Thoracic aorta (tissue), 2 donors: ENCODE measurements at regions not wholly inside any gene's neighbourhood (a gene's known extent, or its start where the extent isn't known, plus 50 kb on each side); places are given as distances from the start of the nearest gene placed in this dataset.
"Not testable (repeated sequence)": the region's sequence is repeated elsewhere in the genome, so short reads cannot be mapped to it uniquely, and the experiment has no call there.

ENCODE experiments used
- ATAC-seq: fragments of 150-250 bp; one replicate; pipeline ENCODE4 v1.8.0; 2017; ENCODE audit warnings: low read depth; ENCODE audit not compliant: insufficient number of reproducible peaks, low FRiP score
- DNase-seq: peaks from one replicate; pipeline ENCODE4 v3.0.0-alpha.2; 2020; ENCODE audit warnings: low spot score
- H3K27ac ChIP-seq, 2 donors: fragments of 200-600 bp; sonication (generic); 1 replicate in 1 of 2; 2 replicates in 1 of 2; pipeline ENCODE4 v1.5.1; 2016; ENCODE audit warnings: mild to moderate bottlenecking in 2 of 2, moderate library complexity in 2 of 2
- H3K27me3 ChIP-seq: fragments of 200-600 bp; sonication (generic); replicated peaks from 2 replicates; pipeline ENCODE4 v1.6.0; 2016; ENCODE audit warnings: mild to moderate bottlenecking; ENCODE audit not compliant: insufficient read depth
- H3K36me3 ChIP-seq: fragments of 200-600 bp; sonication (generic); one replicate; pipeline ENCODE4 v1.5.1; 2016
- H3K4me1 ChIP-seq, 2 donors: fragments of 200-600 bp; sonication (generic); 1 replicate in 1 of 2; 2 replicates in 1 of 2; pipeline versions ENCODE4 v1.5.1 to v1.6.0; 2016; ENCODE audit warnings: low read depth in 2 of 2, mild to moderate bottlenecking in 1 of 2; ENCODE audit not compliant: control insufficient read depth in 1 of 2
- H3K4me3 ChIP-seq: fragments of 200-600 bp; sonication (generic); 2 replicates; pipeline ENCODE4 v1.5.1; 2016; ENCODE audit warnings: mild to moderate bottlenecking
- H3K9me3 ChIP-seq: fragments of 200-600 bp; sonication (generic); 2 replicates; pipeline ENCODE4 v1.5.1; 2016
- TF ChIP-seq, protein P1 (sequence below): fragments of 200-600 bp; sonication (generic); IDR thresholded peaks from one replicate; pipeline ENCODE4 v1.5.1; 2019; ENCODE audit warnings: antibody characterized with exemption

DNA sequence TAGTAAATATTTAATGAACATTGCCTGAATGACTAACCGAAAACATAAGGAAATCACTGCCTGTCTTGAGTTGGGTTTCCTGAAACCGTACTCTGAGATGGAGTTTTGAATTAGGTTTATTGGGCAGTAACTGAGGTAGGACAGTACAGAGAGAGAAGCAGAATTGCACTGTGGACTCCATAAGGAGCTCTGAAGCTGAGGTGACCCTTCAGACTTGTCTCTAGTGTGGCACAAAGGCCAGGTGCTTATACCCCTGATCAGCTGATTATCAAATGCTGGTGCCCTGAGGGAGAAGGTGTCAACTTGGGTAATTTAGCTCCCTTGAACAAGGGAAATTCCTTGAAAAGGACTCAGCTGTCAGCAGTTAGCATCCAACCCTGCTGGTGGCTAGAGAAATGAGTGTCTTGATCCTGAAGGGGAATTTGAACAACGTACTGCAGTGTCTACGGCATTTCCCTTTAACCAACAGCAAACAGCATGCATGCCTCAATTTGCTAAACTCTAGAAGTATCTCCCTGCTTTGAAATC is 135.0 kb upstream of the SMARCA2 start:
- no peaks in the 10 kb centered on the region for H3K4me1 ChIP-seq
- DNase-seq (no peak), ATAC-seq (no peak)
- H3K9me3 ChIP-seq = no peaks in the 10 kb centered on the region
- H3K4me3 ChIP-seq = no peak overlapping the region
- no peaks in the 10 kb centered on the region for H3K36me3 ChIP-seq
- H3K27ac ChIP-seq = no peak overlapping the region
- TF ChIP-seq, protein P1, sequence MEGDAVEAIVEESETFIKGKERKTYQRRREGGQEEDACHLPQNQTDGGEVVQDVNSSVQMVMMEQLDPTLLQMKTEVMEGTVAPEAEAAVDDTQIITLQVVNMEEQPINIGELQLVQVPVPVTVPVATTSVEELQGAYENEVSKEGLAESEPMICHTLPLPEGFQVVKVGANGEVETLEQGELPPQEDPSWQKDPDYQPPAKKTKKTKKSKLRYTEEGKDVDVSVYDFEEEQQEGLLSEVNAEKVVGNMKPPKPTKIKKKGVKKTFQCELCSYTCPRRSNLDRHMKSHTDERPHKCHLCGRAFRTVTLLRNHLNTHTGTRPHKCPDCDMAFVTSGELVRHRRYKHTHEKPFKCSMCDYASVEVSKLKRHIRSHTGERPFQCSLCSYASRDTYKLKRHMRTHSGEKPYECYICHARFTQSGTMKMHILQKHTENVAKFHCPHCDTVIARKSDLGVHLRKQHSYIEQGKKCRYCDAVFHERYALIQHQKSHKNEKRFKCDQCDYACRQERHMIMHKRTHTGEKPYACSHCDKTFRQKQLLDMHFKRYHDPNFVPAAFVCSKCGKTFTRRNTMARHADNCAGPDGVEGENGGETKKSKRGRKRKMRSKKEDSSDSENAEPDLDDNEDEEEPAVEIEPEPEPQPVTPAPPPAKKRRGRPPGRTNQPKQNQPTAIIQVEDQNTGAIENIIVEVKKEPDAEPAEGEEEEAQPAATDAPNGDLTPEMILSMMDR = no peak
- H3K27me3 ChIP-seq = no peaks in the 10 kb centered on the region

DNA sequence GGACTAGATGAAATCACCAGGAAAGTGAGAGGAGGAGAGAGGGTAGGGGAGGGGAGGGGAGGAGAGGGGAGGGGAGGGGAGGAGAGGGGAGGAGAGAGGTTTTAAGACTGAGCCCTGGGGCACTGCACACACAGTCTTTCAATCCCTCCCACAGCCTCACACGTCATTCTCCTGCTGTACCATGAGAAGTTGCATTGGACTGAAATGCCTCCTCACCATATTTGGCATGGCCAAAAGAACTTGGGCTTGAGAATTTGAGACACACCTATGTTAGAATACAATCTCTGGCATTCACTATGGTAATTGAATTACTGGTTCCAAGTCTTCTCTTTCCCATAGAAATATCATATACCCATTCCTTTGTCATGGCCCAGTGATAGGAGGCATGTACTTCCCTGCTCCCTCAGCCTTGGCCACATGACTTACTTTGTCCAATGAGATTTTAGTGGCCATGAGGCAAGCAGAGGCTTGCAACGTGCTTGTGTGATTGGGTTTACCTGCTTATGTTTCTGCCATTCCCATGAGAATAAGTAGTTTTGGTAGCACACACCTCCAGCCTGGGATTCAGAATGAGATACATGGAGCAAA is 133.3 kb upstream of the SMARCA2 start:
- Histone ChIP-seq H3K27ac (no peak overlapping the region), H3K4me1 (no peaks in the 10 kb centered on the region), H3K27me3 (no peaks in the 10 kb centered on the region), H3K4me3 (no peak overlapping the region), H3K36me3 (no peaks in the 10 kb centered on the region), H3K9me3 (no peaks in the 10 kb centered on the region)
- no peak for ATAC-seq
- no peak for DNase-seq
- TF ChIP-seq, protein P1 = no peak

DNA sequence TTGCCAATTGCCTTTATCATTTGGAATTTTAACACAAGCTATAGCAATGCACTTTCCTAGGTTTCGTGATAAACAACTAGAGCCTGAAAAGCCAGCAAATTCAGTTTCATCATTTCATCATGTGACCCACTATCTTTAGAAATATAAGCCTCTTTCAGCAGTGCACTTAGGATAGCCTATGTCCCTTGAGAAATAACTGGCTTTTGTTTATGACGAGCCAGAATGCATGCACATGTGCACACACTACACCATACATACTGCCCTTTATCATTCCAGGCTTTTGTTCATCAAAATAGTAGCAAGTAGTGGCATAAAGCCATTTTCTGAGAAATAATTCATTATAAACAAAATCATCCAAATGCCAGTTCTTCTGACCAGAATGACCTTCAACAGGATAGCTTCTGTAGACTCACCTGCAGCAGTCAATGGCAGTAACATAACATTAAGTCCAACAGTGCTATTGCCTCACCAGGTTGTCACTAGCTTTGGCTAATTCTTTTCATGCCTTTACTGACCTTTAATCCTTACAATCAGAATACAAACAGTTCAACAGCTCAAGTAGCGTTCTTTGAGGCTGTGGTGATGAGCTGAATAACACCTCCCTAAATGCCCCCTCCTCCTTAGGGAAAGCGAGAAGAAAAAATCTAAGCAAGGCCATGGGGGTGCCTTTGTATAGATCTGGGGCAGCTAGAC is 132.3 kb upstream of the SMARCA2 start:
- Histone ChIP-seq H3K4me3 (no peak overlapping the region), H3K36me3 (no peaks in the 10 kb centered on the region), H3K9me3 (no peaks in the 10 kb centered on the region), H3K4me1 (no peaks in the 10 kb centered on the region), H3K27me3 (no peaks in the 10 kb centered on the region), H3K27ac (no peak overlapping the region)
- TF ChIP-seq, protein P1 = no peak
- ATAC-seq (no peak), DNase-seq (no peak)

DNA sequence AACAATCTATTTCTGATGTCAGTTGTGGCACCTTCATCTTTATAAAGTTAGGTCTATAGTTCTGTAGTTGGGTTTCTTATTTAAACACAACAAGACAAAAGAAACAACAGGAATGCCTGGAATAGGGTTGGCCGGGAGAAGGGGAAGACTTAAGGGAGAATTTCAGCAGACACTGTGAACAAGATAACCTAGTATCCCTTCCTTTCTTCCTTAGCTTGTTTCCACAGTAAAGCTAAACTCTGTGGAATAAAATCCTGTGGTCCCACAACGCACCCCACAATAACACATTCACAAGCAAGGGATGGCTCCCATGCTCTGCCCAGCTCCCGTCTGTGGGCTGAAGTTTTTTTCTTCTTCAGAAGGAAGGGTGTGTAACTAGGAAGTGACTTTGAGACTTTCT is 124.9 kb upstream of the SMARCA2 start:
- Histone ChIP-seq H3K4me1 (no peaks in the 10 kb centered on the region), H3K9me3 (no peaks in the 10 kb centered on the region), H3K27me3 (no peaks in the 10 kb centered on the region), H3K36me3 (no peaks in the 10 kb centered on the region), H3K27ac (no peak overlapping the region), H3K4me3 (no peak overlapping the region)
- no peak for ATAC-seq
- no peak for DNase-seq
- TF ChIP-seq, protein P1 = no peak

DNA sequence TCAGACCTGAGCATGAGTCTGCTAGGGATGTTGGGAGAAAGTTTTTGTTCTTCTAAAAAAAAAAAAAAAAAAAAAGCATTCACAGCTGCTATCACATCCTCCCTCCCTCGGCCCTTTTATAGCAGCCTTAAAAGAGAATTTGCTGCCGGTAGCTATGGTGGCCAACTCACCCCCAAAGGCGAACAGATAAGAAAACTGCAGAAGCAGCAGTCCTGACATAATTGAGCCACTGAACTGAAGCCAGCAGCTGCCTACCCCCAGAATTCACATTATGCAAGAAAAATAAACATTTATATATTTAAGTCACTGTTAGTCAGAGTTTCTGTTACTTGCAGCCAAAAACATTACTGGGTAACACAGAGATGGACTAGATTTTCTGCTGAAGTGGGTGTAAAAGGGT is 124.3 kb upstream of the SMARCA2 start:
- TF ChIP-seq, protein P1 = no peak
- DNase-seq = no peak
- no peaks in the 10 kb centered on the region for H3K27me3 ChIP-seq
- H3K27ac ChIP-seq = no peak overlapping the region
- no peak for ATAC-seq
- no peak overlapping the region for H3K4me3 ChIP-seq
- H3K9me3 ChIP-seq = no peaks in the 10 kb centered on the region
- no peaks in the 10 kb centered on the region for H3K4me1 ChIP-seq
- H3K36me3 ChIP-seq = no peaks in the 10 kb centered on the region

DNA sequence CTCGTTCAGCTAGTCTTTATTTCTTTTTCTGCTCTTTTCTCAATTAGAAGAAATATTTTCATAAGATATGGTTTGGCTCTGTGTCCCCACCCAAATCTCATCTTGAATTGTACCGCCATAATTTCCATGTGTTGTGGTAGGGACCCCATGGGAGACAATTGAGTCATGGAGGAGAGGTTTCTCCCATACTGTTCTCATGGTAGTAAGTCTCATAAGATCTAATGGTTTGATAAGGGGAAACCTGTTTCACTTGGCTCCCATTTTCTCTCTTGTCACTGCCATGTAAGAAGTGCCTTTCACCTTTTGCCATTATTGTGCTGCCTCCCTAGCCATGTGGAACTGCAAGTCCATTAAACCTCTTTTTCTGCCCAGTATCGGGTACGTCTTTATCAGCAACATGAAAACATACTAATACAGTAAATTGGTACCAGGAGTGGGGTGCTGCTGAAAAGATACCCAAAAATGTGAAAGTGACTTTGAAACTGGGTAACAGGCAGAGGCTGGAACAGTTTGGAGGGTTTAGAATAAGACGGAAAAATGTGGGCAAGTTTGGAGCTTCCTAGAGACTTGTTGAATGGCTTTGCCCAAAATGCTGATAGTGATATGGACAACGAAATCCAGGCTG is 112.0 kb upstream of the SMARCA2 start:
- not testable (repeated sequence) for H3K27me3 ChIP-seq, H3K4me1 ChIP-seq, H3K27ac ChIP-seq, DNase-seq, H3K4me3 ChIP-seq, ATAC-seq, H3K36me3 ChIP-seq
- peaks cover 12% of the 10 kb centered on the region for H3K9me3 ChIP-seq
